NCI-H2107 treated with DMSO at 0.1 percent for 48 hours (cell line): ENCODE measurements at regions not wholly inside any gene's neighbourhood (a gene's known extent, or its start where the extent isn't known, plus 50 kb on each side); places are given as distances from the start of the nearest gene placed in this dataset.

Experiments used
- DNase-seq: peaks from one replicate; lab custom pipeline; 2025; ENCODE audit not compliant: unreplicated experiment; lab: John Stamatoyannopoulos, UW

GRCh38 chr18:2433366-2433765 lies 137.9 kb downstream of the METTL4 start:
- DNase-seq: no peak

GRCh38 chr18:2441544-2441943 lies 129.8 kb downstream of the METTL4 start:
- DNase-seq: no peak

DNA sequence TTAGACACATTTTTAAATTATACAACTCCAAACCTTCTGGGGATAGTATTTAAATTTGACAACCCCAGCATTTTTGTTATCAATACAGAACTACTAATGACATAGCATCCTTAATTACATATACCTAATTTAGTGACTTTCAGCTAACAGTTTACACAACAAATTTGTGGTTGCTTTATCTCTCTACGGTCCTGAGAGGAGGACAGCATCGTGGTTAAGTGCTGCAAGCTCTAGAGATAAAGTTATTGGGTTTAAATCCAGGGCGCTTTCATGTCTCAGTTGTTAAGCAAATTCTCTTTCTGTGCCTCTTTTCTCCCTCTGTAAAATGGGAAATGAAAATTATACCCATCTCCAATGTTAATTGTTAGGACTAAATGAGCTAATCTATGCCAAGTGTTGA lies 129.3 kb downstream of the METTL4 start:
- no peak for DNase-seq

GRCh38 chr18:2442726-2443275 lies 128.5 kb downstream of the METTL4 start:
- no peak for DNase-seq

DNA sequence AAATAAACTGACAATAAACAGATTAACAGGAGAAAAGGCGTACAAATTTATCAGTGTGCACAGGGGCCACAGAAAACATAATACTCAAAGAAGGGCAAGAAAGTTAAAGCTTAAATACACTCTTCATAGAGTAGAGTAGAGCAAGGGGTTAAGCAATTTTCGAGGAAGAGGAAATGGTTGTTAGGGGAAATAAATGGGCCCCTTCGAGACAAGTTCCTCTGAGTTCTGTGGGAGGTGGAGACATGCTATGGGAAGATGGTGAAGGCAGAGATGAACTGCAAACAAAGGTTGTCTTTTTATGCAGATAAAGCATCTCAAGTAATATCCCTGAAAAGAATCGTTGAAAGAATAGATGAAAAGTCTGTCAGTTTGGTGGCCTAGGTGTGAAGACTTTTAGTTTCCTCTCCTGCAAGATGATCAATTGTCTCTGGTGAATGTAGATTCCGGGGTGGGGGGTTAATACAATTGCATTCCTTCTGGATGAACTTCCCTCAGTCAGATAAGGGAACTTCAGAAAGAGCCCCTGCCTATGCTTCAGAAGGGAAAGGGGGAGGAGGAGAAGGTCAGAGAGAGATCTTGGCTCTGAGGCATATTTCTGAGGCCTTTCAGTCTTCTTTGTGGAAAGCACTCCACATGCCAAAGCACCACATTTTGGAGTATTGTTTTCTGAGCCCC lies 127.0 kb downstream of the METTL4 start:
- no peak for DNase-seq

DNA sequence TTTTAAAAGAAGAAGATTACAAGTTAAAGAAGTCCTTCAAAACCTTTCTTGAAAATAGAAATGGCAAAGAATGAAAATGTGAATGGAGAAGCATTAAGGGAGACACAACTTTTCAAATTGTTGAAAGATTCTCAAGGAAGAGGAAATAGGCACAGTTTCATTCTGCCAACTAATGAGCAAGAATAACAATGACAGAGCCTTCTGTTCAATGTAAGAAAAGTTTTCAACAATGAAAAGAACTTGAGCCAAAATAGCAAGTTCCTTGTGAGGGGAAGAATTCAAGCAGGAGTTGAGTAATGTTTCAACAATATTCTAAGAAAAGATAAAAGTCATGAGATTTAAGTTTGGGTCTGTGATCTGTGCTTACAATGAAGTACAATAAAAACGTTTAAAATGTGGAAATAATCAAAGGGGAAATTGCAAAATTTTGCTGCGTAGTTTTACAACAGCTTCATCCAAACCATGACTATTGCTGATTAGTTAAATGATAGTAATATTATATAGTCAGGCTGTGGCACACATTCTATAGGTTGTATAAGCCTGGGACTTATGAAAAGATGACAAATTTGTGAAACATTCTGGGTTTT lies 122.6 kb downstream of the METTL4 start:
- DNase-seq: no peak

DNA sequence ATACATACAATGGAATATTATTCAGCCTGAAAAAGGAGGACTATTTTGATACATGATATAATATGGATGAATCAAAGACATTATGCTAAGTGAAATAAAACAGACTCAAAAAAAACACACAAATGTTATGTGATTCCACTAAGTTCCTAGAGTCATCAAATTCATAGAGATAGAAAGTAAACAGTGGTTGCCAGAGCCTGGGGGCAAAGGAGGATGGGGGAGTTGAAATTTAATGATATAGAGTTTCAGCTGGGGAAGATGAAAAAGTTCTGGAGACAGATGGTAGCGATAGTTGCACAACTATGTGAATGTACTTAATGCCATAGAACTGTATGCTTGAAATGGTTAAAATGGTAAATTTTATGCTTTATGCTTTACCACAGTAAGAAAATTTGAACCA lies 119.7 kb downstream of the METTL4 start:
- DNase-seq: no peak

GRCh38 chr18:2459886-2460285 lies 111.4 kb downstream of the METTL4 start:
- no peak for DNase-seq

DNA sequence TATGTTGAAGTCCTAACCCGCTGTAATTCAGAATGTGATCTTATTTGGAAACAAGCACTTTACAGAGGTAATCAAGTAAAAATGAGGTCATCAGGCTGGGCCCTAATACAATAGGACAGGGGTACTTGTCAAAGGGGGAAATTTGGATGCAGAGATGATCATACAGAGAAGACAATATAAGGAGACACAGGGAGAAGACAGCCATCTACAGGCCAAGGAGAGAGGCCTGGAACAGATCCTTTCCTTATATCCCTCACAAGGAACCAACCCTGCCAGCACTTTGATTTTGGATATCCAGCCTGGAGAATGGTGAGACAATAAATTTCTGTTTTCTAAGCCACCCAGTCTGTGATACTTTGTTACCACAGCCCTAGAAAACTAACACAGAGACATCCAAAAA lies 104.3 kb downstream of the METTL4 start:
- no peak for DNase-seq

- DNase-seq: no peak
These were observed 103.3 kb downstream of the METTL4 start for GRCh38 chr18:2468051-2468450.

GRCh38 chr18:2471523-2471922 lies 99.8 kb downstream of the METTL4 start:
- no peak for DNase-seq

- no peak for DNase-seq
These were observed 92.6 kb downstream of the METTL4 start for GRCh38 chr18:2478662-2479061.

GRCh38 chr18:2480536-2480935 lies 90.8 kb downstream of the METTL4 start:
- no peak for DNase-seq

- DNase-seq: no peak
These were observed 88.4 kb downstream of the METTL4 start for GRCh38 chr18:2482706-2483475.

- DNase-seq: no peak
These were observed 85.3 kb downstream of the METTL4 start for GRCh38 chr18:2485983-2486382.

DNA sequence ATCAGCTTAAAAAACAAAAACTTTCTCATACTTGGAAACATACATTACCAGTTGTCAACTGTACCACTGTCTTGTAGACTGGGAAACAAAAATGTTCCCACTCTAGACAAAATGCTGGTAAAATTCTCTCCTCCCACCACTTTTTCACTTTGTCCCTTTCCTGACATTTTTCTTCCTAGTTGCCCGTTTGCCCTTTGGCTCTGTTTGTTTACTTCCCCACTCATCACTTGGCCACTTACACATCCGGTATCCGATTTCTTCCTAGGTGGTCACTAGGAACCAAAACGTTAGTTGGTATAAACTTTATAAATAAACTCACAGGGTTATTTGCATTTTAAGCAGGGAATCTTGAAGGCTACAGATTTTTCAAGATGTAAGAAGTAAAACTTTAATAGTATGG lies 84.9 kb downstream of the METTL4 start:
- DNase-seq: no peak
